ENCODE measurements at regions not wholly inside any gene's neighbourhood (a gene's known extent, or its start where the extent isn't known, plus 50 kb on each side); places are given as distances from the start of the nearest gene placed in this dataset.

DNA sequence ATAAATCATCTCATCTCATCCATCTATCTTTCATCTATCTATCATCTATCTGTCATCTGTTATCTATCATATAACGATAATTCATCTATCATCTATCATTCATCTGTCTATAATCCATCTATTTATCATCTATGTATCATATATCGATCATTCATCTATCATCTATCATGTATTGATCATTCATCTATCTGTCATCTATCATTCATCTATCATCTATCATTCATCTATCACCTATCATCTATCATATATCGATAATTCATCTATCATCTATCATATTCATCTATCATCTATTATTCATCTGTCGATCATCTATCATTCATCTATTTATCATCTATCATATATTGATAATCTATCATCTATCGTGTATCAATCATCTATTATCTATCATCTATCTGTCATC, 100.4 kb upstream of the ZNF492 start:
- no peak for TF ChIP-seq POLR2A (IDR thresholded peaks at IDR 0.05; ENCODE audit: low read length)
- TF ChIP-seq GATA1 (IDR thresholded peaks at IDR 0.05; ENCODE audit: low read depth, low read length) = no peak
